Bronchial epithelial cell (primary cell): ENCODE measurements at regions not wholly inside any gene's neighbourhood (a gene's known extent, or its start where the extent isn't known, plus 50 kb on each side); places are given as distances from the start of the nearest gene placed in this dataset.
A peak's percentile ranks its signal among the peaks of the same experiment; 100 is the strongest.
"Not testable (repeated sequence)": the region's sequence is repeated elsewhere in the genome, so short reads cannot be mapped to it uniquely, and the experiment has no call there.

Experiments
- DNase-seq: peaks from one replicate; pipeline ENCODE4 v3.0.0-alpha.2; 2010; ENCODE audit warnings: low read depth
- FAIRE-seq: peaks from 2 replicates; lab custom pipeline; 2011; peaks lifted over from hg19 to GRCh38; lab: Jason Lieb, UNC
- H3K27me3 ChIP-seq: 2 replicates; pipeline ENCODE4 v1.5.1; 2011; ENCODE audit warnings: low read length; ENCODE audit not compliant: control insufficient read depth, insufficient read depth
- H3K36me3 ChIP-seq: 2 replicates; pipeline ENCODE4 v1.5.1; 2011; ENCODE audit warnings: low read length; ENCODE audit not compliant: control insufficient read depth, insufficient read depth
- H3K4me3 ChIP-seq: 2 replicates; pipeline ENCODE4 v1.5.1; 2011; ENCODE audit warnings: mild to moderate bottlenecking, low read depth, low read length, control low read depth
- TF ChIP-seq, protein P1 (sequence below): IDR thresholded peaks from 2 replicates; pipeline ENCODE4 v1.5.1; 2011; ENCODE audit warnings: mild to moderate bottlenecking, moderate library complexity, low read length, control low read depth, inconsistent platforms; ENCODE audit not compliant: insufficient read depth, severe bottlenecking

DNA sequence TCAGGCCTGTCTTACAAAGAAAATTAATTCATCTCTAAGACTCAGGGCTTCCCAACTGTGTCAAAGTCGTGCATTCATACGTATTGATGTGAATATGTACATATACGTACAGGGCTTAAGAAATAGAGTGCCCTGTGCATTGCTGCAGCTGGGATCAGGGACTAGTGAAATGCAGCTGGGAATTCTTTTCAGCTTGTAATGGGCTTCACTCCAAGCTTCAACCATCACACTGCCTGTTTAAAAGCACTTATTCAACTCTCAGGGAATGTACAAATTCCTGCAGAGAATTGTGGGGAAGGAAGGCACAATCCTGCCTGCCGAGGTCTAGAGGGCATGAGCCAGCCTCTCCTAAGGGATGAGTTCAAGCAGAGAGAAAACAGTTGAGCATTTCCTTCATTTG, 59.6 kb upstream of the MAN2A1 start:
- no peak for FAIRE-seq

DNA sequence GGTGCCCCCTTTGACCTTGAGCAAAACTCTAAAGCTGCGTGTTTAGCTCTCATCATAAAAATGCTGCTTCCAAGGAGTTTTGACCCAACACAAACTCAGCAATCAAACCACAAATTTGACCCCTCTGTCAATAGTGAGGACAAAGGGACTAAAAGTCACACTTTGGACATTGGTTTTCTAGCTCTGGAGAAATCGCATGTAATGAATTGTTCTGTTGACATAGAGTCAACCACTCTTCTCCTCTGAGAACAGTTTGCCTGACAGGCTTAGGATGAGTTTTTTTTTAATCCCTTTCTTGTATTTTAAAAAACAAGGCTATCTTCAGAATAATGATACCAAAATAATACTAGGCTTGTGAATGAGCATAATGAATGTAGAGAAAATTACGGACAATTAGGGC, 61.1 kb upstream of the MAN2A1 start:
- no peaks in the 10 kb centered on the region for H3K36me3 ChIP-seq
- no peak for DNase-seq
- no peak for FAIRE-seq
- H3K27me3 ChIP-seq: no peaks in the 10 kb centered on the region
- TF ChIP-seq, protein P1, sequence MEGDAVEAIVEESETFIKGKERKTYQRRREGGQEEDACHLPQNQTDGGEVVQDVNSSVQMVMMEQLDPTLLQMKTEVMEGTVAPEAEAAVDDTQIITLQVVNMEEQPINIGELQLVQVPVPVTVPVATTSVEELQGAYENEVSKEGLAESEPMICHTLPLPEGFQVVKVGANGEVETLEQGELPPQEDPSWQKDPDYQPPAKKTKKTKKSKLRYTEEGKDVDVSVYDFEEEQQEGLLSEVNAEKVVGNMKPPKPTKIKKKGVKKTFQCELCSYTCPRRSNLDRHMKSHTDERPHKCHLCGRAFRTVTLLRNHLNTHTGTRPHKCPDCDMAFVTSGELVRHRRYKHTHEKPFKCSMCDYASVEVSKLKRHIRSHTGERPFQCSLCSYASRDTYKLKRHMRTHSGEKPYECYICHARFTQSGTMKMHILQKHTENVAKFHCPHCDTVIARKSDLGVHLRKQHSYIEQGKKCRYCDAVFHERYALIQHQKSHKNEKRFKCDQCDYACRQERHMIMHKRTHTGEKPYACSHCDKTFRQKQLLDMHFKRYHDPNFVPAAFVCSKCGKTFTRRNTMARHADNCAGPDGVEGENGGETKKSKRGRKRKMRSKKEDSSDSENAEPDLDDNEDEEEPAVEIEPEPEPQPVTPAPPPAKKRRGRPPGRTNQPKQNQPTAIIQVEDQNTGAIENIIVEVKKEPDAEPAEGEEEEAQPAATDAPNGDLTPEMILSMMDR: no peak
- no peak overlapping the region for H3K4me3 ChIP-seq

More for the DNA sequence above, 59.6 kb upstream of the MAN2A1 start:
- no peak for DNase-seq
- Histone ChIP-seq H3K4me3 (no peak overlapping the region), H3K27me3 (no peaks in the 10 kb centered on the region), H3K36me3 (no peaks in the 10 kb centered on the region)
- TF ChIP-seq, protein P1: no peak

DNA sequence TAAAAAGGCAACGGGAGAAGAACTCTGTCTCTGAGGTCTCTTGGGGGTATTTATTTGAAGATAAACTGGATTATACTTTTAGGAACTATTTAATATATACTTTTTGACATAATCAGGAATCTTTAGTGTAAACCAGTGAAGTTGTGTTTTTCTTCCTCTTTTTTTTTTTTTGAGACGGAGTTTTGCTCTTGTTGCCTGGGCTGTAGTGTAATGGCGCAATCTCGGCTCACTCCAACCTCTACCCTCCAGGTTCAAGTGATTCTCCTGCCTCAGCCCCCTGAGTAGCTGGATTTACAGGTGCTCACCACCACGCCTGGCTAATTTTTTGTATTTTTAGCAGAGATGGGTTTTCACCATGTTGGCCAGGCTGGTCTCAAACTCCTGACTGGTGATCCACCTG, 68.5 kb upstream of the MAN2A1 start:
- not testable (repeated sequence) for H3K27me3 ChIP-seq

DNA sequence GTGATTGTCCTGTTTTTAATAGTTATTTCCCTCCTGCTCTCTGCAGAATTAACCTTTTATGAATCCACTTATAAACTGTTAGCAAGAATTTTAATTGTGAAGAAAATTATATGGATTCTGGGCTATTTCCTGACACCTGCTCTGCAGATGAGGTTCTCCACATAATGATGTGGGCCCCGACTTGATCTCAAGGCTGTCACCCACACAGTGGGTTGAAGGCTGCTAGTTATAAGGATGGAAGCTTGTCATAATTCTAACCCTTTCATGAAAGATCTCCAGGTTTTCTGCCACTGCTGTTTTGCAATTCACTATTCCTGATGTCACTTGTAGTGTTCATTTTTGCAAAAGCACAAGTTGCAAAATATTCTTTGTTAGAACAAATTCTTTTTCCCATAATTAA, 69.1 kb upstream of the MAN2A1 start:
- DNase-seq (no peak), FAIRE-seq (no peak)
- H3K4me3 ChIP-seq: no peak overlapping the region
- no peaks in the 10 kb centered on the region for H3K27me3 ChIP-seq
- H3K36me3 ChIP-seq: no peaks in the 10 kb centered on the region
- TF ChIP-seq, protein P1: no peak

More for the DNA sequence above, 68.5 kb upstream of the MAN2A1 start:
- DNase-seq, FAIRE-seq, H3K36me3 ChIP-seq, H3K4me3 ChIP-seq: not testable (repeated sequence)

DNA sequence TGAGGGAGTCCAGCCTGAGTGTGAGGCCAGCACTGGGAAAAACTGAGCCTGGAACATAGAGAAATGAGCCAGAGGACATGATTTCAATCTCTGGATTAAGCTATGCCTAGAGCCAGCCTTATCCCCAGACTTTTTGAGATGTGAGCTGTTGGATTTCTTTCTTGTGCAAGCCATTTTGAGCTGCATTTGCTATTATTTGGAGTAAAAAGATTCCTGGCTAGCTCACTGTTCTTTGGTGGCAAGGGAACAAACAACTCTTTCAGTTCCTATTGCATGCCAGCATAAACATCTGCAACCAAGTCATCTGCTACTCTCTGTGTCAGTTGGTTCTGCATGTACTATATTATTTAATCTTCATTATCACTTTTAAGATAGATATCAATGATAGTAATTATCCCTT, 70.1 kb upstream of the MAN2A1 start:
- TF ChIP-seq, protein P1: no peak
- no peaks in the 10 kb centered on the region for H3K36me3 ChIP-seq
- H3K27me3 ChIP-seq: no peaks in the 10 kb centered on the region
- H3K4me3 ChIP-seq: no peak overlapping the region
- no peak for FAIRE-seq
- no peak for DNase-seq

DNA sequence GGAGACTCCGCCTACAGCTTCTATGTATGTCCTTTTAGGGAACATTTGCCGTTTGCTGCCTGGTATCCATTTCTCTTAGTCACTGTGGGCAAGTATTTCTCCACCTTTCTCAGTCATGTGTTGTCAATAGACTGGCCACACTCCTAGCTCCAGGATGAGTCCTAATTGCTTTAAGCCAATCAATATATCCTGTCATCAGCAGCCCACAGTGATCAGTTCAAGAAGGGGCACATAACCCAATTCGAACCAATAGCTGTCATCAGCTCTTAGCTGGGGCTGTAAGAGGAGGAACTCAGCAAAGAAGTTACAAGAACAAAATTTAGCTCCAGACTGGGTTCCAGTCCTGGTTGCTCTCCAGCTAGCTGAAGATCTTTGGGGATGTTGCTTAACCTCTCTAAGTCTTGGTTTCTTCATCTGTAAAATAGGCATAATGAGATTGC, 70.7 kb upstream of the MAN2A1 start:
- TF ChIP-seq, protein P1: no peak
- FAIRE-seq: no peak
- H3K27me3 ChIP-seq: no peaks in the 10 kb centered on the region
- DNase-seq: peak; percentile 41
- no peaks in the 10 kb centered on the region for H3K36me3 ChIP-seq
- no peak overlapping the region for H3K4me3 ChIP-seq
